HG02798 (cell line): ENCODE measurements at regions not wholly inside any gene's neighbourhood (a gene's known extent, or its start where the extent isn't known, plus 50 kb on each side); places are given as distances from the start of the nearest gene placed in this dataset.

Source experiments
- ATAC-seq: cut with Tn5 transposase; IDR thresholded peaks from one replicate; pipeline ENCODE4 v1.9.1; 2021; ENCODE audit warnings: mild to moderate bottlenecking; ENCODE audit not compliant: unreplicated experiment, poor library complexity

DNA sequence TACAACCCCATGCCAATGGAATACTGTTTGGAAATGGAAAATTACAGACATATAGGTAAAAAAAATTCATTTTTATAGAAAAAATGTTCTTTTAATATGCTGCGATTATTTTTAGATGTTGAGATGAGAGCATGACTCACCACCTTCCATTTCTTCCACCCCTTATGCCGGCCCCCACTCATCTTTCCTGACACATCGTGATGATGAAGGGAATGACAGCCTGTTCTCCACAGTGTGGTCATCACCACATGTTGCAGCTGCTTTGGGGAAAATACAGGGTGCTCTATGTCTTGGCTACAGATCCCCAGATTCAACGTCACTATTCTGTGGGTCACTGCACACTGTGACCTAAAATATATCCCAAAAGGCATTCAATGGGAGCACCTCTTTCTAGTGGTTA is 916.2 kb downstream of the METTL15 start:
- no peak for ATAC-seq

DNA sequence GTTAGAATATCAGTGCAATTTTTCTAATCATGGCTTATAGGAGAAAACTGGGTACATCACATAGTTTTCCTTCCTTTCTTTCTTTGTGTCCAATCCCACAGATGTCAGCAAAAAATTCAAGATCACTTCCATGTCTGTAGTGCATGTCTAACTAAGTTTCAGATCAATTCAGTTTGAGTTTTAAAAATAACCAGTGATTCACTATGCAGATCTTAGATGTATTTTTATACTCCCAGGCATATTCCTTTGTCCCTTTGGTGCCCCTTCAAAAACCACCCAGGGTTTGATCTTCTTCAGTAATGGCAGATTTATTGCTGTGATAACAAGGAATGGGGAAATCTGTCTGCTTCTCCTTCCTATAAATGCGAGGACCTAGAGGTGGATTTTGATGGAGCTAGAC is 915.6 kb downstream of the METTL15 start:
- ATAC-seq: no peak

DNA sequence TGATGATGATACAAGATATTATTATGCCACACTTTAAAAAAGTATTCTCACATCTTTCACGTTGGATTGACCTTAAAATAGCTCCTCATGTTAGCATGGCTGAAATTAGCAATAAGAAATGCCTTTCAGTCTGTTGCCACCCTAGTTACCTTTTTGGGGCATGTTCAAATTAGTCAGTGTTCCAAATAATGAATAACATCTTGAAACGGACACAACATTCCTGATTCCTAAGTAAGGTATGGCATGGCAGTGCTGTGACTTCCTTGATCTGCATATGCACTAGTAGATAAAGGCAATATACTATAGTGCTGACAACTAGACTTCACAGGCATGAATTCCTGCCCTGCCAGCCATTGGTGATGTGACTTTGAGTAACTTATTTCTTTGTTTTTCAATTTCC is 914.5 kb downstream of the METTL15 start:
- no peak for ATAC-seq

DNA sequence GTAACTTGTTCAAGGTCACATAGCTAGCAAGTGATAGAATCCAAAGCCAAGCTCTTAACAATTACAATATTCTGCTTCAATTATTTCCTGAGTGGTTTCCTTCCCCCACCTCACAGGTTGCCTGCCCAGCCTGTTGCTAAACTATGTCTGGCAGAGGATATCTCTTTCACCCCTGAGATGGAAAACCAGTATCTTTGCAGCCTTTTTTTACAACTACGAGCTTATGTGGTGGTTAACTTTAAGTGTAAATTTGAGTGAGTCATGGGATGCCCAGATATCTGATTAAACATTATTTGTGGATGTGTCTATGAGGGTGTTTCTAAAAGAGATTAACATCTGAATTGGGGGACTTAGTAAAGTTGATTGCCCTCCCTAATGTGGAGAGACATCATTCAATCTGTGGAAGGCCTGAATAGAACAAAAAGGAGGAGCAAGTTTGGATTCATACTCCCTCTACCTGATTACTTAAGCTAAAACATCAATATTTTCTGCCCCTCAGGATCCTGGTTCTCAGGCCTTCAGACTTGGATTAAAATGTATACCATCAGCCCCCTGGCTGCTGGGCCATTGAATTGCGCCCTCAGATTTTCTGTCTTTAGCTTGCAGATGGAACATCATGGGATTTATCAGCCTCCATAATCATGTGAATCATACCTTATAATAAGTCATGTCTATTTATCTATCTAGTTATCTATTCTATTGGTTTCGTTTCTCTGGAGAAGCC is 911.9 kb downstream of the METTL15 start:
- ATAC-seq: no peak

DNA sequence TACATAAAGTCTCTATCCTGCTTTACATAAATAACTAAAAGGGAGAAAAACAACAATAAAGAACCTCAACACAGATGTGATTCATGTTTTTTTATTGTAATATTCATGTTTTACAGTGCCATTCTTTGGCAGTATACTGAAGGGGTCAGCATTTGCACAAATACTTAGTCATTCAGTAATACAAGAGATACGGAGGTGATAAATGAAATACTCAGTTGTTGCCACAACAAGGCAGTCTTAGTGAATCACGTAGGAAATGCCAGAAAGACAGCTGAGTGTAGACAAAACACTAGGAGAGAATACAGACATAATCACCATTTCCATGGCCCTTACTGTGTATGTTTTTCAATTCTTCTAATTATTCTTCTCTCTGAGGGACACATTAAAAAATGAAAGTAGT is 910.4 kb downstream of the METTL15 start:
- ATAC-seq: no peak

DNA sequence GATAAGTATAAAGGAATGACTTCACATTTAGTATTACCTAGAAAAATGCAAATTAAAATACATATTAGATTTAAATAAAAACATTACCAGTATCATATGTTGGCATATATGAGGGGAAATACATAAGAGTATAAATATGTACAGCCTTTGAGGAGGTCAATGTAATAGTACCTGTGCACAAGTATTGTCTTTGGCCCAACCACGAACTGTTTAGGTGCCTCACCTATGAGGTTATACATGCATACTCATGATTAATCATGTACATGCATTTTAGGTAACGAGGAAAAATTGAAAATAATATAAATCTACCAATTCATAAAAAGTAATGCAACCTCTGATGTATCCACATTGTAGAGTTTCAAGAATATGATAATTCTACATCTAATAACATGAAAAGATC is 909.8 kb downstream of the METTL15 start:
- no peak for ATAC-seq

DNA sequence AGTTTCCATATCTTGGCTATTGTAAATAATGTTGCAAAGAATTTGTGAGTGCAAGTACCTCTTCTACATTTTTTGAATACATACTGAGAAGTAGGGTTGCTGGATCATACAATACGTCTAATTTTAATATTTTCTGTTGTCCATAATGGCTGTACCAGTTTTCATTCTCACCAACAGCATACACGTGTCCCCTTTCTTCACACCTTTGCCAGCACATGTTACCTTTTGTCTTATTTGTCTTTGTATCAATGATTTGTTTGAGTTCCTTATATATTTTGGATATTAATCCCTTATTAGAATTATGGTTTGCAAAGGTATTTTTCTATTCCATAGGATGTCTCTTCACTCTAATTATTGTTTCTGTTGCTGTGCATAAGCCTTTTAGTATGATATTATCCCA is 904.3 kb downstream of the METTL15 start:
- no peak for ATAC-seq

DNA sequence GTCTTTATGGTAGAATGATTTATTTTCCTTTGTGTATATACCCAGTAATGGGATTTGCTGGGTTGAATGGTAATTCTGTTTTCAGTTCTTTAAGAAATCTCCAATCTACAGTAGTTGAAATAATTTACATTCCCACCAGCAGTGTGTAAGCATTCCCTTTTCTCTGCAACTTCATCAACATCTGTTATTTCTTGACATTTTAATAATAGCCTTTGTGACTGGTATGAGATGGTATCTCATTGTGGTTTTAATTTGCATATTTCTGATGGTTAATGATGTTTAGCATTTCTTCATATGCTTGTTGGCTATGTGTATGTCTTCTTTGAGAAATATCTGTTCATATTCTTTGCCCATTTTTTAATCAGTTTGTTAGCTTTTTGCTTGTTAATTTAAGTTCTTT is 901.2 kb downstream of the METTL15 start:
- no peak for ATAC-seq

DNA sequence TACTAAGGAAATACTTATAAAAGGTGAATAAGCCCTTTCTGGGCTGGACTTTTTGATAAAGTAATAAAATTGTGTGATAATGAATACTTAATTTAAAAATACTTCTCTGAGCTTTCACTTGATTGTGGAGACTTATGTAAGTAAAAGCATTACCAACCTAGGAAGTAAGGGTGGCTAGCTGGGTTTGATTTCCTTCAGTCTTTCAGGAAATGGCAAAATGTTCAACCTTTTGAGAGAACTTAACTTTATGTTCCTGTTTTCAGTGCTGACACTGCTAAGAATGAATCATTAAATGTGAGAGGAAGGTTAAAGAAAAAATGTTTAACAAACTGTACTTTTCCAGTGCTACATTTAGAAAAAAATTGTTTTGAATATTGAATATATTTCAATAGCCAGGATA is 900.3 kb downstream of the METTL15 start:
- ATAC-seq: no peak

DNA sequence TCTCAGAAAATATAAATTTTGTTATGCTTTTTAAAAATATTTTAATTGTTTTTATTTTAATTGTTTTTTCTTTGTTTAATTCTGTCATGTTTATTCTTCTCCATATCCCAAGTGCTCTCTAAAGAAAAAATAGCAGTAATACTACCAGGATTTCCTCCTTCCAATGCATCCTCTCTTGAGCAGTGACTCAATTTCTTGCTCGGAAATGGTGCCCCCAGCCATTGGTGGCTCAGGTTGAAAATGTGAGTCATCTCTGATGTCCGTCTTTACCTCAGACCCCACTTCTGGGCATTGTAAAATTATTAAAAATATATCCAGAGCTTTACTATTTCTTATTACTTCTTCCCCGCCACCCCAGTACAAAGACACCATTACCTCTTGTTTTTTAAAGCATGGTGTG is 898.5 kb downstream of the METTL15 start:
- ATAC-seq: no peak

DNA sequence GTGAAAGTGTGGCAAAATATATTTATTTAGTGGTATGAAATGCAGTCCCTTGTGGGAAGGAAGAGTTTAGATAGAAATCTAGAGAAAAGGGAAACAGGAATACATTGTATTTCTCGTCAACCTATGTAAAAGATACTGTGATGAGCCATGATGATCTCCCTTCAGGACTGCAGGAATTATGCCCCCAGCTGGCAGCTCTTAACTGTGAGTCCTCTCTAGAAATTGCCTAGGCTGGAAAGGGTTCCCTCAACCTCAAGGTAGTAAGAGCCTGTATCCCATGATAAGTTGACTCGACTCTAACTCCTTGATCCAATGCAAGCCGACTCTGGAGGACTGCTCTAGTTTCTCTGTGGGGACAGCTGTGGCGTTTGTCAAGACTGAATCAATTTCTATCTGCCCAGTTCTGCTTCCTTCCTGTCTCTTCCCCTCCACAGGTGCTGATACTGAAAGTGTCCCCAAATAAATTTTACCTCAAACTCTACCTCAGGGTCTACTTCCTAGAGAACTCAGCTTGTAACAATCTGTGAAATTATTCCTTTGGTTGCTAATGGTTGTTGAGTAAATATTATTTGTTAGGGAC is 897.3 kb downstream of the METTL15 start:
- ATAC-seq: no peak

DNA sequence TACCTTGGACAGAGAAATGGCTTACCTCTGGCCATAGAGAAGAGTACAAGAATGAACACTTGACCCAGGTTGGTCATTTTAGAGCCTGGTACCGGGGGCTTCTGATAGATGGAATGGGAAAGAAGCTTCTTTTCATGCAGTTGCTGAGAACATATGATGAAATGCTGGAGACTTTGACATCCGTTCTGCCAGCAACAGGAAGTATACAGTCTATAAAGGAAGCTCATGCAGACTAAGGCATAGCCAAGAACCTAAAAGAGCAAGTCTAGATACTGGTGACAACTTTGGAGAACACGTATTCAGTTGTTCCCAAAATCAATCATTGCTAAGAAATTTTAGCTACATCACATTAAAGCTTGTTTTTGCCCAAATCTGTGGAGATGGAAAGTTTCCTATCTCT is 894.6 kb downstream of the METTL15 start:
- no peak for ATAC-seq

DNA sequence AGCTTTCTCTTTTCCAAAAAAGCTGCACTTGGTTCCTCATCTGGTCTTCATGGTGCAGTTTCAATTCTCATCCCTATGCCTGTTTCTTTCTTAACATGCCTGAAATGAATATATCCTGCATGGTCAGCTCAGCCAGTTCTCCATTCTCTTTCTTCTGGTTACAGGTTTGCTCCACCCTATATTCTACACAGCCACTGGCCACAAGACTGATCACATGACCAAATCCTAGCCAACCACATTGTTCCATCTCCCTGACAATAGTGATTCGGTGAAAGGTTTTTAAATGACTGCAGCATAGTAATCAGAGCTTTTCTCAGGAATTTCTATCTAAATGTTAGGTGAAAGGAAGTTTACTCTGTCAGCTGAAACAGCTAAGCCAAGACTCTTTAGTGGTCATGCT is 891.4 kb downstream of the METTL15 start:
- ATAC-seq: no peak

DNA sequence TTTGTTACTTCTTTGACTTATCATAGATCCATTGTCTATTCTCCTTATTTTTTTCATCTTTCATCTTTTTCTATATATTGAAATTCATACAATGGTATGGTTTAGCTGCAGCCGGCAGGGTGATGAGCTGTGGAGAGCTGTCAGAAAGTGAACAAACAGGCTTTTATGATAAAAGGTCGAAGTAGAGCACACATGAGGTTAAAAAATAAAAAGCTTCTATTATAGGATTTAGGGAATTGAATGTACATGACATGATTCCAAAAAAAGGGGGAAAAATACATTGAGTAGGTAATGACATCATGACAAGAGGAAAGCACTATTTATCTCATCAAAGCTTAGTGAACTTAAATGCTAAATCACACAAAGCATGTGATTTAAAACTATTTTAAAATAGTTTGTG is 884.8 kb downstream of the METTL15 start:
- ATAC-seq: no peak

DNA sequence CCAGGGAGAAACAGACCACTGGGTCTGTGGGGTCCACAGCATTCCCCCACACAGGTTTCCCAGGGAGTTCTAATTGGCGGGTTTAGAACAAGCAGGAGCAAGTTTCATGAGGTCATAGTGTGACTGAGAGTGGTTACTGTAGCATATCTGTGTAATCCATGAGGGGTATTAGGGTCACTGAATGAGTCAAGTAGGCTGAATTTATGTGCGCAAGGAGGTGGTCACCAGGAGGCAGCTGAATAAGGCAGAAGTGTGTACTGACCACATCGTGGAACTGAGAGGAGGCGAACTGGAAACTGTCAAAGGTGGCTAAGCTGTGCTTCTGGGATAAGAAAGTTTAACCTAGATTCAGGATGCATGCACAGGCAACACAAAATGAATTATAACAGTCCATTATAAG is 876.0 kb downstream of the METTL15 start:
- ATAC-seq: no peak

DNA sequence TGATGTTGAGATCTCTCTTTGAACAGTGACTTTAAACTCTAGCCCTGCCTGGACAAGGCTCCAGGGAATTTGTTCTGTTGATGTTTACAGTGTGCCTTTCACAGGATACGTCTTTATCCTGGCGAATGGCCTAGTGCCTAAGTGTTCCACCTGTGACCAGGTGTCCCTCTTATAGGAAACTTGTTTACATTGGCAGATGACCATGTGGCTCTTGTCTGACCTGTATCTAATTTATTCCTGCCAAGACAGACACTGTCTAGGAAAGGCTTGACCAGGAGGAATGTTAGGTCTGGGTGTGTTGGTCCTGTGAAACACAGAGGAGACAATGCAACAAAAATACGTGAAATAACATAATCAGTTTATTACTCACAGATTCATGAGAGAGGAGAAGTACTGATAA is 875.6 kb downstream of the METTL15 start:
- ATAC-seq: no peak

DNA sequence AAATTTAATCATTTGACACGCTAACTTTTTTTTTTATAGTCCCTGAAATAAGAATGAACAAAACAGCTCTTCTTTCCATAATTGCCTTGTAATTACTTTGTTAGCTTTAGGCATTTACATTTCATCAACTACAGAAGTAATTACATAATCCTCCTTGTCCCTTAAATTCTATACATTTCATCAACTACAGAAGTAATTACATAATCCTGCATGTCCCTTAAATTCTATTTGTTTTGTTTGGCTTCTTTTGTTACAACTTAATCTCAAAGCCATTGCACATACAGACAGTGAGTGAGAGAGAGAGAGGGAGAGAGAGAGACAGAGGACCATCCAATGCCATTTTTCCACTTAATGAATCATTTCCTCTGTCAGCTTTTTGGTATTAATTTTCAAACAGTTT is 873.2 kb downstream of the METTL15 start:
- ATAC-seq: no peak

DNA sequence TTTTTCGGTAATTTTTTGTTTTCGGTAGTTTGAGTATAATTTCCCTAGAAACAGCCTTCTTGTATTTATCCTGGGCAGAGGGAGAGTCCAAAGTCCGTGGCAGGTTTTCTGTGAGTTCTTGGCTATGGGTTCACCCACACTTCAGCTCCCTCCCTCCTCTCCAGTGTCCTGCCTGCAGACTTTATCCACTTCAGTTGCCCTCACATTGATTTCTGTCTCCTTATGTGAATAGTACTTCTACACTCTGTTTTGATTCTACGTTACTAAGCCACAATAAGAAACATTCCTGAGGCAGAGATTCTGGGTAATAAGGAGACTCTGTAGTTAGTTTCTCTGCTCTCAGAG is 868.6 kb downstream of the METTL15 start:
- no peak for ATAC-seq

DNA sequence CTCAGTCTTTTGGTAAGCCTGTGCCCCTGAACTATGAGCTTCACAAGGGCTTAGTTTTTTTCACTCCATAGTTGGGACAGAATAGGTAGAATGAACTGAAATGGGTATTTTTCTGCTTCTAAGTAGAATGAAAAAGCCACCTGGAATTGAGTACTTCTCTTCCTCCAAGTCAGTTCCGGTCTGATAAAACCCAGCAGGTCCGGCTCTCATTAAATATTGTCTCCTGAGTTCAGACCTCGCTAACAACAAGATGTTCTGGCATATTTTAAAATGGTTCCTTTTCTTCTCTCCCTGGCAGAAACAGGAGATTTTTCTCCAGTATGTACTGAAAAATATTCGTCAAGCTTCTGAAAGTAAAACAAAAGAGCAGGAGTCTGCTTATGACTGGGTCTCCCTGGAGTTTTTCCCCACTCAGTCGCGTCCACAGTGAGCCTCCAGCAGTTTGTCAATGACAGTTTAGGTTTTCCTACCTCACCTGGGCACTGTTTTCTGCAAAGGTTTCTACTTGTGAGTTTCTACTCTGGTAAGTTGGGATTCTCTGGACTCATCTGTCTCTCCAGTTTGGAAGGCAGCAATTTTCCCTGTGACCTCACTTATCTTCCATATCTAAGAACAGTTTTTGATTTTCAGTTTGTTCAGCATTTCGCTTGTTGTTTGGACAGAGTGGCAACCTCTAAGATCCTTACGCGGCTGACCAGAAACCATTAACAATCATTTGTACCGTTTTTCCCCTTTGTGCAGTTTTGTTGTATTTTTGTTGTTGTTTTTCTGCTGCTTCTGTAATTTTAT is 868.0 kb downstream of the METTL15 start:
- no peak for ATAC-seq

DNA sequence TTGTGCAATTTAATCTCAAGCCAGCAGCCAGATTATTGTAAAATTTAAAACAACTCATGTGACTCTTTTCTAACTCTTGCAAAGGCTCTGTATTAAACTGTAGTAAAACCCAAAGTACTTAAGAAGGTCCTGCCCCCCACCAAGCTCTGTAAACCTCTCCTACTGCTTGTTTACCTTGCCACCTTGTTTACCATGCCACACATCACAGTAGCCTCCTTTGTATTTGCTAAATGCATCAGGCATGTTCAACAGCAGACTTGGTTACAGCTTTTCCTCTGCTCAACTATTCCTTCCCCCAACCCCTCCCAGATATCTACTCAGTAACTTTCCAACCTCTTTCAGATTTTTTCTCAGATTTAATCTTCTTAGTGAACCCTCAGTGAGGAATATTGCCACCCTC is 861.6 kb downstream of the METTL15 start:
- ATAC-seq: no peak

DNA sequence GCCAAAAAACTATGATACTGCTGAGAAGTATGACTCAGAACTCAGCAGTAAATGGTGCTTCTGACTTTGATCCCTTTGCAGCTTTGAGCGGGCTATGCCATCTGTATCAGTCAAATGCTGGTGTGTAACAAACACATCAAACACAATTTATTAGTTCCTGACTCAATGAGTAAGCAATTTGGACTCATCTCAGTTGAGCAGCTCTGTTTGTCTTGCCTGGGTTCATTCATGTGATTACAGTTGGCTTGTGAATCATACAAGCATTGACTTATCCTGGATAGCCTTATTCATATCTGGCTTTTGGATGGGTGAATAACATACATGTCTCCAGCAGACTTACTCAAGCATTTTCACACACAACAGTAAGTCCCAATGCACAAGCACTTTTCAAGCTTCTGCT is 858.8 kb downstream of the METTL15 start:
- ATAC-seq: no peak

DNA sequence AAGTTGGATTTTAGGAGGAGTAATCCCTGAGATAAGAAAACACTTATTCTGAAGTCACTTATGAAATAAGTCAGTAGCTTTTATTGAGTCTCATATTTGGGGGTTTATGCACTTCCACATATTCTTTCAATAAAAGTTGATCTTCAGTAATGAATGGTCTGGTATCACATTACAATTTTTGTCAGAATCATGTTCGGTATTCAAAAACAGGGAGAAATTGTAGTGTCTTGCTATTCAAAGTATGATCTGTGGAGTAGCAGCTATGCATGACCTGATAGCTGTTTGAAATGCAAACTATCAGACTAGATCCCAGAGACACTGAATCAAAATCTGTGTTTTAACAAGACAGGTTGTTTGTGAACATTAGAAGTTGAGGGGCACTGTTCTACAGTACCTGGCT is 857.6 kb downstream of the METTL15 start:
- no peak for ATAC-seq
